Limb (tissue), 2 donors: ENCODE measurements at regions not wholly inside any gene's neighbourhood (a gene's known extent, or its start where the extent isn't known, plus 50 kb on each side); places are given as distances from the start of the nearest gene placed in this dataset.
"Not testable (repeated sequence)": the region's sequence is repeated elsewhere in the genome, so short reads cannot be mapped to it uniquely, and the experiment has no call there.

Experiments
- DNase-seq, 2 donors: peaks; one replicate each; pipeline ENCODE4 v3.0.0-alpha.2; 2016; ENCODE audit errors: extremely low spot score in 2 of 2

- no peak for DNase-seq
These were observed 210.3 kb upstream of the GCFC2 start for GRCh38 chr2:75920859-75921551.

- DNase-seq = no peak
These were observed 205.3 kb upstream of the GCFC2 start for GRCh38 chr2:75915851-75916634.

- DNase-seq = no peak
These were observed 186.2 kb upstream of the GCFC2 start for GRCh38 chr2:75896779-75897366.

GRCh38 chr2:75894170-75894569 lies 183.5 kb upstream of the GCFC2 start:
- no peak for DNase-seq

- no peak for DNase-seq
These were observed 181.8 kb upstream of the GCFC2 start for GRCh38 chr2:75892490-75892889.

GRCh38 chr2:75882530-75882929 lies 171.8 kb upstream of the GCFC2 start:
- DNase-seq = no peak

- not testable (repeated sequence) for DNase-seq
These were observed 164.9 kb upstream of the GCFC2 start for GRCh38 chr2:75875606-75876005.

- not testable (repeated sequence) for DNase-seq
These were observed 161.3 kb upstream of the GCFC2 start for GRCh38 chr2:75871762-75872614.

GRCh38 chr2:75870651-75871137 lies 160.0 kb upstream of the GCFC2 start:
- no peak for DNase-seq

GRCh38 chr2:75870133-75870532 lies 159.4 kb upstream of the GCFC2 start:
- no peak for DNase-seq

- no peak for DNase-seq
These were observed 155.0 kb upstream of the GCFC2 start for GRCh38 chr2:75865702-75866101.

GRCh38 chr2:75865083-75865482 lies 154.4 kb upstream of the GCFC2 start:
- no peak for DNase-seq

- no peak for DNase-seq
These were observed 151.8 kb upstream of the GCFC2 start for GRCh38 chr2:75862547-75862946.

GRCh38 chr2:75853436-75853835 lies 142.7 kb upstream of the GCFC2 start:
- DNase-seq = no peak

GRCh38 chr2:75852639-75853038 lies 141.9 kb upstream of the GCFC2 start:
- DNase-seq = no peak

GRCh38 chr2:75846683-75847190 lies 136.0 kb upstream of the GCFC2 start:
- DNase-seq = no peak

GRCh38 chr2:75844651-75845050 lies 133.9 kb upstream of the GCFC2 start:
- DNase-seq = no peak

- DNase-seq = not testable (repeated sequence)
These were observed 123.9 kb upstream of the GCFC2 start for GRCh38 chr2:75834588-75834987.

- DNase-seq = no peak
These were observed 122.7 kb upstream of the GCFC2 start for GRCh38 chr2:75833386-75833785.

GRCh38 chr2:75828826-75829225 lies 118.1 kb upstream of the GCFC2 start:
- DNase-seq = no peak

GRCh38 chr2:75823515-75823914 lies 112.8 kb upstream of the GCFC2 start:
- not testable (repeated sequence) for DNase-seq
